Activated CD8-positive, alpha-beta memory T cell treated with anti-CD3 and anti-CD28 coated beads for 24 hours (primary cell): ENCODE measurements at regions not wholly inside any gene's neighbourhood (a gene's known extent, or its start where the extent isn't known, plus 50 kb on each side); places are given as distances from the start of the nearest gene placed in this dataset.

Experiments used
- DNase-seq: peaks from one replicate; pipeline ENCODE4 v3.0.0-alpha.2; 2020

- DNase-seq: no peak
Observed at GRCh38 chr2:217101972-217102371, 242.1 kb upstream of the TNP1 start.

GRCh38 chr2:217099561-217099960 lies 239.7 kb upstream of the TNP1 start:
- no peak for DNase-seq

- no peak for DNase-seq
Observed at GRCh38 chr2:217098435-217098834, 238.6 kb upstream of the TNP1 start.

GRCh38 chr2:217097346-217097745 lies 237.5 kb upstream of the TNP1 start:
- DNase-seq: no peak

GRCh38 chr2:217096474-217097225 lies 236.8 kb upstream of the TNP1 start:
- DNase-seq: no peak

GRCh38 chr2:217095511-217096205 lies 235.8 kb upstream of the TNP1 start:
- DNase-seq: no peak

GRCh38 chr2:217092710-217093379 lies 233.0 kb upstream of the TNP1 start:
- no peak for DNase-seq

- no peak for DNase-seq
Observed at GRCh38 chr2:217091531-217091930, 231.7 kb upstream of the TNP1 start.

- DNase-seq: no peak
Observed at GRCh38 chr2:217090884-217091283, 231.0 kb upstream of the TNP1 start.

GRCh38 chr2:217090024-217090473 lies 230.2 kb upstream of the TNP1 start:
- DNase-seq: no peak

- no peak for DNase-seq
Observed at GRCh38 chr2:217086718-217087117, 226.9 kb upstream of the TNP1 start.

GRCh38 chr2:217086038-217086522 lies 226.2 kb upstream of the TNP1 start:
- DNase-seq: no peak

- no peak for DNase-seq
Observed at GRCh38 chr2:217085543-217085942, 225.7 kb upstream of the TNP1 start.

GRCh38 chr2:217081799-217082198 lies 221.9 kb upstream of the TNP1 start:
- no peak for DNase-seq

- DNase-seq: no peak
Observed at GRCh38 chr2:217079165-217079564, 219.3 kb upstream of the TNP1 start.

GRCh38 chr2:217077831-217078407 lies 218.1 kb upstream of the TNP1 start:
- DNase-seq: no peak

- DNase-seq: no peak
Observed at GRCh38 chr2:217076657-217077232, 216.9 kb upstream of the TNP1 start.

- DNase-seq: no peak
Observed at GRCh38 chr2:217076058-217076435, 216.2 kb upstream of the TNP1 start.

- no peak for DNase-seq
Observed at GRCh38 chr2:217075268-217076057, 215.6 kb upstream of the TNP1 start.

GRCh38 chr2:217074576-217075255 lies 214.9 kb upstream of the TNP1 start:
- no peak for DNase-seq

- no peak for DNase-seq
Observed at GRCh38 chr2:217071416-217071815, 211.6 kb upstream of the TNP1 start.

- no peak for DNase-seq
Observed at GRCh38 chr2:217070611-217071010, 210.7 kb upstream of the TNP1 start.
